ENCODE measurements at regions not wholly inside any gene's neighbourhood (a gene's known extent, or its start where the extent isn't known, plus 50 kb on each side); places are given as distances from the start of the nearest gene placed in this dataset.

DNA sequence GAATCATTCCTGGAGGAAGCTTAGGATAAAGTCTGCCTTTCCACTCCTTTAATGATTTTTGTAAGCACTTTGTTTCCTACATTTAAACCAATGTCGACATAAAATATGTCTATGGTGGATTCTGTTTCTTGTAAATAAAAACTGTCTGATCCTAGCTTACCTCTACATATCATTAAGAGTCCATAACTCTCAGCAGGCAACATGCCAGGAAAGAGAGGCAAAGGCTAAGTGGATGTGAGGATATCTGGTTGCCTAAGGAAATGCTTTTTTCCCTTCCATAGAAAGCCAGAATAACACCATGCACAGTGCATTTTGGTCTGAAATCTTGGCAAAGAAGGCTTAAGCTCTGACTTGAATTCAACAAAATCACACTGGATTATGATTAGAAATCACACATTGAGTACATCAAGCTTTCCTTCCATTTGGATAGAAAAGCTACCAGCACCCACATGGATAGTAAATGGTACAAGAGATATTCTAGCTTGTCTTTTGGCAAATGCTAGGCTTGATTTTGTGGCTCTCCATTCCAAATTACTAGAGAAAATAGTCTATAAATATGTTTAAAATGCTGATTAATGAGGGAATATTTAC, 57.0 kb upstream of the CNTN1 start:
- no peak for DNase-seq
- H3K36me3 ChIP-seq (ENCODE audit: control insufficient read depth, insufficient read depth, low read length), result no peaks in the 10 kb centered on the region
- WGBS (ENCODE audit: insufficient coverage, low lambda C conversion rate), result 100% methylated on average over 1 of the region's 1 CpG

More for the DNA sequence above, 57.0 kb upstream of the CNTN1 start:
- Histone ChIP-seq H3K4me1 (ENCODE audit: control insufficient read depth, insufficient read depth, low read length) (no peaks in the 10 kb centered on the region), H3K27ac (ENCODE audit: low read length) (no peak overlapping the region), H3K9me3 (ENCODE audit: control insufficient read depth, low read depth, low read length) (no peaks in the 10 kb centered on the region), H3K27me3 (ENCODE audit: control insufficient read depth, insufficient read depth, low read length) (no peaks in the 10 kb centered on the region), H3K4me3 (ENCODE audit: low read length) (no peak overlapping the region)
